ENCODE measurements at regions not wholly inside any gene's neighbourhood (a gene's known extent, or its start where the extent isn't known, plus 50 kb on each side); places are given as distances from the start of the nearest gene placed in this dataset.

DNA sequence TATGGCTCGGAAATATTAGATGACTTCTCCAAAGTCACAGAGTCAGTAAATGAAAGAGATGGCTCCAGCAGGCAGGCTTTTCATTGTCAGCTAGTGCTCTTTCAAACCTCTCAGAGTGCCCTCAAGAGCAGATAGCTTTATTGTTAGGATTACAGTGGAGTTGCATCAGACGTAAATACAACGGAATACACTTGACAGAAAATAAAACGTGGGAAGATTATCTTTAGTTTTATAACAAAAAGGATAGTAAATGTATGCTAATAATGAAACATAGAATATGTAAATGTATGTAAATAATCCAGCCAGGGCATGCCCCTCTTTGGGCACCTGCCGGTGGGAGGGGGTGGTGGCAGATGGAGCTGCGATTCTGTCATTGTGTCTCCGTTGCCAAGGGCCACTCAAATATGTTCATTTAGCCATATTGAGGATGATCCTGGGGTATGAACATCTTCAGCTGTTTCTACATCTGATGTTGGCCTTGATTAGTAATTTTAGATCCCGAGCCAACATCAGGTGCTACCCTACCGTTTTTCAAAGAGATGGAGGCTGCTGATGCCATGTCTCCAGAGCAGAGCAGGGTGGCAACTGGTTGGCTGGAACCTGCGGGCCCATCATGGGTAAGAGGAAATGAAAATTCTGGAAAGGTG, 358.3 kb upstream of the SULF2 start:
- H3K27me3 Mint-ChIP-seq: no peaks in the 10 kb centered on the region

GRCh38 chr20:48142516-48142773, 357.2 kb upstream of the SULF2 start:
- TF ChIP-seq, protein P1, sequence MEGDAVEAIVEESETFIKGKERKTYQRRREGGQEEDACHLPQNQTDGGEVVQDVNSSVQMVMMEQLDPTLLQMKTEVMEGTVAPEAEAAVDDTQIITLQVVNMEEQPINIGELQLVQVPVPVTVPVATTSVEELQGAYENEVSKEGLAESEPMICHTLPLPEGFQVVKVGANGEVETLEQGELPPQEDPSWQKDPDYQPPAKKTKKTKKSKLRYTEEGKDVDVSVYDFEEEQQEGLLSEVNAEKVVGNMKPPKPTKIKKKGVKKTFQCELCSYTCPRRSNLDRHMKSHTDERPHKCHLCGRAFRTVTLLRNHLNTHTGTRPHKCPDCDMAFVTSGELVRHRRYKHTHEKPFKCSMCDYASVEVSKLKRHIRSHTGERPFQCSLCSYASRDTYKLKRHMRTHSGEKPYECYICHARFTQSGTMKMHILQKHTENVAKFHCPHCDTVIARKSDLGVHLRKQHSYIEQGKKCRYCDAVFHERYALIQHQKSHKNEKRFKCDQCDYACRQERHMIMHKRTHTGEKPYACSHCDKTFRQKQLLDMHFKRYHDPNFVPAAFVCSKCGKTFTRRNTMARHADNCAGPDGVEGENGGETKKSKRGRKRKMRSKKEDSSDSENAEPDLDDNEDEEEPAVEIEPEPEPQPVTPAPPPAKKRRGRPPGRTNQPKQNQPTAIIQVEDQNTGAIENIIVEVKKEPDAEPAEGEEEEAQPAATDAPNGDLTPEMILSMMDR (IDR thresholded peaks at IDR 0.05; ENCODE audit: unreplicated experiment): no peak
- DNase-seq (ENCODE audit: low spot score, unreplicated experiment): no peak
- Mint-ChIP-seq H3K27ac (no peak overlapping the region), H3K36me3 (ENCODE audit: insufficient read depth) (peaks cover 4% of the 10 kb centered on the region), H3K27me3 (peaks cover 4% of the 10 kb centered on the region), H3K9me3 (ENCODE audit: low read depth) (peaks cover 9% of the 10 kb centered on the region), H3K4me1 (ENCODE audit: low read depth) (no peaks in the 10 kb centered on the region), H3K4me3 (ENCODE audit: low read depth) (no peak overlapping the region)

More for the DNA sequence above, 358.3 kb upstream of the SULF2 start:
- H3K4me1 Mint-ChIP-seq (ENCODE audit: low read depth): no peaks in the 10 kb centered on the region
- H3K36me3 Mint-ChIP-seq (ENCODE audit: insufficient read depth): peaks cover 4% of the 10 kb centered on the region
- peaks cover 9% of the 10 kb centered on the region for H3K9me3 Mint-ChIP-seq (ENCODE audit: low read depth)
- TF ChIP-seq, protein P1 (IDR thresholded peaks at IDR 0.05; ENCODE audit: unreplicated experiment): no peak
- H3K4me3 Mint-ChIP-seq (ENCODE audit: low read depth): no peak overlapping the region
- no peak for DNase-seq (ENCODE audit: low spot score, unreplicated experiment)
- no peak overlapping the region for H3K27ac Mint-ChIP-seq

- Mint-ChIP-seq H3K36me3 (ENCODE audit: insufficient read depth) (peaks cover 4% of the 10 kb centered on the region), H3K9me3 (ENCODE audit: low read depth) (peaks cover 9% of the 10 kb centered on the region), H3K4me3 (ENCODE audit: low read depth) (no peak overlapping the region), H3K27ac (no peak overlapping the region), H3K4me1 (ENCODE audit: low read depth) (no peaks in the 10 kb centered on the region), H3K27me3 (peaks cover 5% of the 10 kb centered on the region)
- no peak for DNase-seq (ENCODE audit: low spot score, unreplicated experiment)
- TF ChIP-seq, protein P1 (IDR thresholded peaks at IDR 0.05; ENCODE audit: unreplicated experiment): no peak
Observed at GRCh38 chr20:48141660-48142515, 356.6 kb upstream of the SULF2 start.

- TF ChIP-seq, protein P1 (IDR thresholded peaks at IDR 0.05; ENCODE audit: unreplicated experiment): no peak
- no peak overlapping the region for H3K27ac Mint-ChIP-seq
- H3K36me3 Mint-ChIP-seq (ENCODE audit: insufficient read depth): peaks cover 4% of the 10 kb centered on the region
- H3K9me3 Mint-ChIP-seq (ENCODE audit: low read depth): peaks cover 9% of the 10 kb centered on the region
- peaks cover 8% of the 10 kb centered on the region for H3K27me3 Mint-ChIP-seq
- H3K4me1 Mint-ChIP-seq (ENCODE audit: low read depth): no peaks in the 10 kb centered on the region
- DNase-seq (ENCODE audit: low spot score, unreplicated experiment): no peak
- no peak overlapping the region for H3K4me3 Mint-ChIP-seq (ENCODE audit: low read depth)
Observed at GRCh38 chr20:48139262-48140041, 354.2 kb upstream of the SULF2 start.

GRCh38 chr20:48132834-48133233, 347.6 kb upstream of the SULF2 start:
- DNase-seq (ENCODE audit: low spot score, unreplicated experiment): no peak
- Mint-ChIP-seq H3K36me3 (ENCODE audit: insufficient read depth) (no peaks in the 10 kb centered on the region), H3K4me3 (ENCODE audit: low read depth) (no peak overlapping the region), H3K4me1 (ENCODE audit: low read depth) (peaks cover 10% of the 10 kb centered on the region), H3K9me3 (ENCODE audit: low read depth) (peaks cover 13% of the 10 kb centered on the region), H3K27ac (no peak overlapping the region), H3K27me3 (peaks cover 7% of the 10 kb centered on the region)
- TF ChIP-seq, protein P1 (IDR thresholded peaks at IDR 0.05; ENCODE audit: unreplicated experiment): no peak

Data from progenitor cell of endocrine pancreas (in vitro differentiated cells).